ENCODE measurements at regions not wholly inside any gene's neighbourhood (a gene's known extent, or its start where the extent isn't known, plus 50 kb on each side); places are given as distances from the start of the nearest gene placed in this dataset.

GRCh38 chr10:44298713-44299112 lies 86.2 kb downstream of the CXCL12 start:
- TF ChIP-seq, protein P1, sequence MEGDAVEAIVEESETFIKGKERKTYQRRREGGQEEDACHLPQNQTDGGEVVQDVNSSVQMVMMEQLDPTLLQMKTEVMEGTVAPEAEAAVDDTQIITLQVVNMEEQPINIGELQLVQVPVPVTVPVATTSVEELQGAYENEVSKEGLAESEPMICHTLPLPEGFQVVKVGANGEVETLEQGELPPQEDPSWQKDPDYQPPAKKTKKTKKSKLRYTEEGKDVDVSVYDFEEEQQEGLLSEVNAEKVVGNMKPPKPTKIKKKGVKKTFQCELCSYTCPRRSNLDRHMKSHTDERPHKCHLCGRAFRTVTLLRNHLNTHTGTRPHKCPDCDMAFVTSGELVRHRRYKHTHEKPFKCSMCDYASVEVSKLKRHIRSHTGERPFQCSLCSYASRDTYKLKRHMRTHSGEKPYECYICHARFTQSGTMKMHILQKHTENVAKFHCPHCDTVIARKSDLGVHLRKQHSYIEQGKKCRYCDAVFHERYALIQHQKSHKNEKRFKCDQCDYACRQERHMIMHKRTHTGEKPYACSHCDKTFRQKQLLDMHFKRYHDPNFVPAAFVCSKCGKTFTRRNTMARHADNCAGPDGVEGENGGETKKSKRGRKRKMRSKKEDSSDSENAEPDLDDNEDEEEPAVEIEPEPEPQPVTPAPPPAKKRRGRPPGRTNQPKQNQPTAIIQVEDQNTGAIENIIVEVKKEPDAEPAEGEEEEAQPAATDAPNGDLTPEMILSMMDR (IDR thresholded peaks at IDR 0.05) = no peak
- no peak for TF ChIP-seq POLR2AphosphoS5 (IDR thresholded peaks at IDR 0.05)

All from transverse colon (tissue), 4 donors.